ENCODE measurements at regions not wholly inside any gene's neighbourhood (a gene's known extent, or its start where the extent isn't known, plus 50 kb on each side); places are given as distances from the start of the nearest gene placed in this dataset.
A peak's percentile ranks its signal among the peaks of the same experiment; 100 is the strongest.
"Not testable (repeated sequence)": the region's sequence is repeated elsewhere in the genome, so short reads cannot be mapped to it uniquely, and the experiment has no call there.

- DNase-seq (ENCODE audit: low spot score), result no peak
Observed at GRCh38 chr13:104967376-104967775, 1568.1 kb downstream of the EFNB2 start.

- no peak for DNase-seq (ENCODE audit: low spot score)
Observed at GRCh38 chr13:104962411-104962810, 1573.1 kb downstream of the EFNB2 start.

GRCh38 chr13:104961246-104961645 is 1574.2 kb downstream of the EFNB2 start:
- no peak for DNase-seq (ENCODE audit: low spot score)

GRCh38 chr13:104954210-104954609 is 1581.3 kb downstream of the EFNB2 start:
- no peak for DNase-seq (ENCODE audit: low spot score)

DNA sequence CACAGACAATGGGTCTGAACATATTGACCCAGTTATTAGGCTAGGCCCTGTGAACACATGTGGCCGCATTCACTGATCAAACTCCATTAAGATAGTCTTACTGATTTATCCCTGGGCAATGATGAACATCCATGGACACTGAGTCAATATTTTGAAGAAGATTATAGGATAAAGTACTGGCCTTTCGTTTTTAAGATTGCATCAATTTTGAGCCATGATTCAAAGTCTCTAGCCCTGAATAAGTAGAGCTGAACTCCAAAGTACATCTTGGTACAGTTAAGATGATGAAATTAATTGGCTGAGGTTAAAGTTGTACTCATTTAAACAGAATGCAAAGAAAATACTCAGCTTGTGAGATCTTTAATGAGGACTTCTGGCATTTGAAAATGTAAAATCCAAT is 1581.9 kb downstream of the EFNB2 start:
- DNase-seq (ENCODE audit: low spot score), result no peak

- peak; percentile 22 for DNase-seq (ENCODE audit: low spot score)
Observed at GRCh38 chr13:104949840-104950740, 1585.4 kb downstream of the EFNB2 start.

- no peak for DNase-seq (ENCODE audit: low spot score)
Observed at GRCh38 chr13:104944176-104944575, 1591.3 kb downstream of the EFNB2 start.

- DNase-seq (ENCODE audit: low spot score), result no peak
Observed at GRCh38 chr13:104943331-104943730, 1592.1 kb downstream of the EFNB2 start.

DNA sequence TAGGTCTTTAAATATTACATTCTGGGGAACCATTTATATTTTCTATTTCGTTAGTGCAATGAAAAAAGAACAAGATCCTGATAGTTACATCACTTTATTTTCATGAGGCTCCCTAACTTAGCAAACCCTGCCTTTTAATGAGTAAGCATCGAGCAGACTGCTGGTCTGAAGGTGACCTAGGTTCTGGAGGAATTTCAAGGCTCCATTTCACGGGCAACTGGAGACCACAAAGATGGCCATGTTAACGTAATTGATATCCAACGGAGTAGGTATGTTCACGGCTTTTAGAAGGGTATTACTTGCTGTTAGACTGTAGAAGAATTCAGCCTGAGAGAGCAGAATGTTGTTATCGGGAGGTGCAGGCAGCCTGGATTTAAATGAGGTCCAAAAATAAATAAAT is 1597.6 kb downstream of the EFNB2 start:
- peak; percentile 33 for DNase-seq (ENCODE audit: low spot score)

GRCh38 chr13:104936304-104936703 is 1599.2 kb downstream of the EFNB2 start:
- no peak for DNase-seq (ENCODE audit: low spot score)

- not testable (repeated sequence) for DNase-seq (ENCODE audit: low spot score)
Observed at GRCh38 chr13:104920513-104920912, 1614.9 kb downstream of the EFNB2 start.

DNA sequence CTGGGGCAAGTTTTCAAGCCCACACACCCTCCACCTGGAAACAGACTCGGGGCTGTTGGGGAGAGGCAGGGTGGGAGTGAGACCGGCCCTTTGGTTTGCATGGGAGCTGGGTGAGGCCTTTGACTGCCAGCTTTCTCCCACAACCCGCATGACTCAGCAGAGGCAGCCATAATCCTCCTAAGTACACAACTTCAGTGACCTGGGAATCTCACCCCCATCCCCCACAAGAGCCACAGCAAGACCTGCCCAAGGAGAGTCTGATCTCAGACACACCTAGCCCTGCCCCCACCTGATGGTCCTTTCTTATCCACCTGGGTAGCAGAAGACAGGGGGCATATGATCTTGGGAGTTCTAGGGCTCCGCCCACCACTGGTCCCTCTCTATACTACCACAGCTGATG is 1615.4 kb downstream of the EFNB2 start:
- no peak for DNase-seq (ENCODE audit: low spot score)

GRCh38 chr13:104900191-104900817 is 1635.2 kb downstream of the EFNB2 start:
- DNase-seq (ENCODE audit: low spot score), result no peak

DNA sequence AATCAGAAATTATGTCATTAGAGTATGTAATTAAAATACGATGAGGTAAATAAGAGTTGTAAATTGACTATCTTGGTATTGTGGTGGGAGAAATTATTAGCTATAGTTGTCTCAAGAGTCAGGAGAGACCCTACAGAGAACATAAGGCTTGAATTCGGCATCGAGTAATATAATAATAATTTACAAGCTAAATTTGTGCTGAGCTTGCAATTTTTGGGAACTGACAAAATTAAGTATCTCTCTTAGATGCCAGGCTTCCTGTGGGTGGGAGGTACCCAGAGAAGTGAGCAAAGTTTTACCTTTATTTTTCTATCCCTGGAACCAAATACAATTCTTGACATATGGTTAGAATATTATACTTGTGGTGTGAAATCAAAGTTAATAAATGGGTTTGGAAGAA is 1637.0 kb downstream of the EFNB2 start:
- DNase-seq (ENCODE audit: low spot score), result no peak

GRCh38 chr13:104895521-104895920 is 1639.9 kb downstream of the EFNB2 start:
- no peak for DNase-seq (ENCODE audit: low spot score)

GRCh38 chr13:104875038-104875754 is 1660.3 kb downstream of the EFNB2 start:
- no peak for DNase-seq (ENCODE audit: low spot score)

GRCh38 chr13:104872153-104872552 is 1663.3 kb downstream of the EFNB2 start:
- no peak for DNase-seq (ENCODE audit: low spot score)

DNA sequence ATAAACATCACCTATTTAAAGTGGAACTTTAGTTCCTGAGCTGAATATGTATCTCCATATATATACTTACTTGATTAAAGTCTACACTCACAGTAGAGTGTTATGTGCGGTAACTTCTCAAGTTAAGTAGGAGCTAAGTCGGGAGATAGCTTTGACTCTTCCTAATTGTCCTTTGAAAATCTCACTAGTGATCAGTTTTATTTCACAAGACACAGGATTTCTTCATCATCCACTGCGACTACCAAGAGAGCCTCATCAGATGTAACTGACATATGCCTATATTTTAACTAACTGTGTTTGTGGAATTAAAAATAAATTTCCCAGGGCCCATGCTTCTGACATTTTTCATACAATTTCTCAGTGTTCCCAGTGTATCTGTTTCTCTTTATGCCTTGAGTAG is 1664.0 kb downstream of the EFNB2 start:
- no peak for DNase-seq (ENCODE audit: low spot score)

DNA sequence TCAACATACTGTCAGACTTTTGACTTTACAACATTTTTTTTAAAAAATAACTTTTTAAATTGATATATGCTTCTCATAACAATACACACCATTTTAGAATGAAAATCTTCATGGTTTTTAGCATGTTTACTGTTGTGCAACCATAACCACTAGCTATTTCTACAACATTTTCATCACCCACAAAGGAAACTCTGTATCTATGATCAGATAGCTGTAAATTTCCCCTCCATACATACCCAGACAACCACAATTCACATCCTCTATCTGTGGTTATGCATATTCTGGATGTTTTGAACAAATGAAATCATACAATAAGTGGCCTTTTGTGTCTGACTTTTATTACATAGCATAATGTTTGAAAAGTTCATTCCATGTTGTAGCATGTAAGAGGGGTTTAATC is 1666.0 kb downstream of the EFNB2 start:
- DNase-seq (ENCODE audit: low spot score), result peak; percentile 9

- no peak for DNase-seq (ENCODE audit: low spot score)
Observed at GRCh38 chr13:104868806-104869205, 1666.7 kb downstream of the EFNB2 start.

- DNase-seq (ENCODE audit: low spot score), result no peak
Observed at GRCh38 chr13:104855581-104855980, 1679.9 kb downstream of the EFNB2 start.

GRCh38 chr13:104854698-104855097 is 1680.8 kb downstream of the EFNB2 start:
- DNase-seq (ENCODE audit: low spot score), result no peak

DNA sequence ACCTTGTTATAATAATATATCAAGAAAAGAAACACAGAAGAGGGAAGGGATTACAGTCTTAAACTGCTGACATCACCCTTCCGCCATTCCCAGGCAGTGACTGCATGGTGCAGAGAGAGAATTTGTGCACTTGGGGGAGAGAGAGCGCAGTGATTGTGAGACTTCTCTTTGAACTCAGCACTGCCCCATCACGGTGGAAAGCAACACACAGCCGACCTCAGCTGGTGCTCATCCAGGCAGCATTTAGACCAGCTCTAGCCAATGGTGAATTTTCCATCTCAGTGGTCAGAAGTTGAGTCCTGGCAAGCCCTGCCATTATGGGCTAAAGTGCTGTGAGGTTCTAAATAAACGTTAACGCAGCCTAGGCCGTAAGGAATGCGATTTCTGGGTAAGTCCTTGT is 1681.5 kb downstream of the EFNB2 start:
- no peak for DNase-seq (ENCODE audit: low spot score)

Measured in kidney tubule cell (primary cell).